LHCN-M2 (cell line): ENCODE measurements at regions not wholly inside any gene's neighbourhood (a gene's known extent, or its start where the extent isn't known, plus 50 kb on each side); places are given as distances from the start of the nearest gene placed in this dataset.

Source experiments
- DNase-seq: peaks from one replicate; pipeline ENCODE4 v3.0.0-alpha.2; 2012; ENCODE audit warnings: low read depth

DNA sequence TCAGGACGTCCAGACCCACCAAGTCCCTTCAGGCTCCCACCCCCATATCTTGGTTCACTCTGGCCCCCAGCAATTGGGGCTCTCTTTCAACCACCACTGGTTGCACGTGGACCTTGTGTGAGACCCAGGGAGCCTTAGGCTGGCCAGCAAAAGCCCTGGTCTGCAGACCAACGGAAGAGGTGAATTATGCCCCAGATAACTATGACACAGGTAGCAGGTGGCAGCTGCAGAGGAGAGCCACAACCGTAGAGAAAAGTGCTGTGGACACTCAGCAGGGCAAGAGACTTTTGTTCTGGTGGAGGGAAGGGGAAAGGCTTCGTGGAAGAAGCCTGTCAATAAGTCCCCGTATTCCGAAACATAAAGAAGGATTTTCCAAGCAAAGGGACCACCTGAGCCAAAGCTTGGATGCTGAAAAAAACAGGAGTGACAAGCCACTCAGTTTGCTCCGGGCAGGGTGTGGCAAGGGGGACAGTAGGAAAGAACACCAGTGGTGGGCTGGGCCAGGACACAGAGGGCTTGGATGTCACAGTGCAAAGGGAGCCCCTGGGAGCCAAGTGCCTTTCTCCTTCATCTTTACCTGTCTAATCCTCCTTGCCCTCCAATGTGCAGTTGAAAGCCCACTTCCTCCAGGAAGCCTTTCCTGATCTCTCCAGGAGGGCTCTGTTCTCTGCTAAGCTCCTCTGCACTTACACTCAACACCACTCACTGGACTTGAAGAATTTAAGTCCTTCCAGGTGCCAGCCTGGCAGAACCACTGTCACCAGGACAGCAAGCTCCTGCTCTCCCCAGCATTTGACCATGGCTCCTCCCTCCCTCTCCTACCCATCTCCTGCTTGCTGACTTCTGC is 264.7 kb downstream of the BUD13 start:
- DNase-seq = no peak

DNA sequence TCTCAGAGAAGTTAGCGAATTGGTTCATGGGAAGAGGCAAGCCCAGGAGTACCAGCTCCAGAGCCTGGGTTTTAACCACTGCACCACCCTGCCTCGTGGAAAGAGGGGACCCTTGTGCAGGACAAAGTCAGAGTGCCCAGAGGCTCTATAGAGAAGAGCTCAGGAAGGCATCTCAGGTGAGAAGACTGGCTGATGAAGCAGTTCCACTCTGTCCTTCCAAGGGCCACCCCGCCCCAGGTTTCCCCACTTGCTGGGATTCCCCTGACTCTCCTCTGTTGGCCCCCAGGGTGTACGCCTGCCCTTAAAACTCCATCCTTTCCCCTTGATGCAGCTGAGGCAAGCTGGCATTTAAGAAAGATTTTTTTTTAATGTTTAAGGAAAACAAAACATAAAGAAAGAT is 265.8 kb downstream of the BUD13 start:
- DNase-seq = no peak

DNA sequence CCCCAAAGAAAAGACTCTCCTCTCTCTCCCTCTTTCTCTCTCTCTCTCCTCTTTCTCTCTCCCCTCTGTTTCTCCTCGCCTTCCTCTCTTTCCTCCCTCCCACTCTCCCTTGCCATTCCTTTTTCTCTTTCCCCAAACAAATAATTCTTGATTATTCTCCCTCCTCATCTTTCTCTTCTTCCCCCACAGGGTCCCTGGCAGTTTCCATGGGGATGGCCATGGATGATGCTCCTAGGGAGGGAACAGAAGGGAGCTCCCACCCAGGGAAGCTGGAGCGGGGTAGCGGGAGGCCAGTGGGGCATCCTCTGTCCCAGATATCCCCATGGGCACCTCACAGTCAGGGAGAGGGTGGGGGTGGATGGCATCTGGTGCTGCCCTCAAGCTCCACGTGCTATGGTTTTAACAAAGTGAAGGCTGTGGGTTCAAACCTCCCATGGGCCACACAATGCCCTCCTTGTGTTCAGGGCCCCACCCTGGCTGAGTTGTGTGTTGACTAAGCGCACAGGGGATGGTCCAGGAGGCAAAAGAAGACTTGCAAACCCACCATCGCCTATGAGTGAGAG is 266.4 kb downstream of the BUD13 start:
- DNase-seq = no peak

DNA sequence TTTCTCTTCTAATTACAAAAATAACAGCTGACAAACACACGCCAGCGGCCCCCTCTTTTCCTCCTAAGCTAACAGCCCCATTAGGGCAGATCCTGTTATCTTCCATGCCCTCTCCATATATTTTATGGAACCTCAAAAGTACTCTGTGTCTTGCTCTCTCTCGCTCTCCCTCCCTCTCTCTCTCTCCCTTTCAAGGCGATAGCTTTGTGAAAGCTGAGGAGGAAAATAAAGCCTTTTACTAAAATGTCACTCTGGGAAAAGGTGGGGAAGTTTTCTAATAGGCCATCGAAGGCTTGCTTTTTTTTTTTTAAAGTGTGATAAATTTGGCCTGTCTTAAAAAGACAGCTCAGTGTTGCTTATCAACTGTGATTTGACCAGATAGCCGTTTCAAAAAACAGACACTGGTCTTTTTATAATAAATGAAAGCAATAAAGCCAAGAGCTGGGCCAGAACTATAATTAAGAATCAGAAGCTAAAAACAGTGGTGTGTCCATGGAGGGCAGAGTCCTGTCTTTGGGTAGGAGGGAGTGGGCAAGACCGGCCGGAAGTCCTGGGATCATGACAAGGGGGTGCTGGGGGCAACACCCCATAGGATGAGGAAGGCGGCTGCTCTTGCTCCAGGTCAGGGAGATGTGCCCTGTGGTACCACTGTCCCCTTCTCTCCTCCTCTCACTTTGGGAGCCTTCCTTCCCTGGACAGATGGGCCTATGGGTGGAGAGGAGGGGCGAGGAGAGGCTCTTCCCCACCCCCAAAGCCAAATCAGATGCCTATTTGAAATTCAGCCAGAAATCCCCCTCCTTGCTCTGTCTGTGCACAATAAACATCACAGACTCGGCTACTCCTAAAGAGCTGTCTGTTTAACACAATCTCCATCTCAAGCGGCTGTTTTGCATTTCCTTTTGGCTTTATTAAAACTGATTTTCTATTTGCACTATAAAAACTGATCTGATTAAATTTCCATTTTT is 267.2 kb downstream of the BUD13 start:
- no peak for DNase-seq

DNA sequence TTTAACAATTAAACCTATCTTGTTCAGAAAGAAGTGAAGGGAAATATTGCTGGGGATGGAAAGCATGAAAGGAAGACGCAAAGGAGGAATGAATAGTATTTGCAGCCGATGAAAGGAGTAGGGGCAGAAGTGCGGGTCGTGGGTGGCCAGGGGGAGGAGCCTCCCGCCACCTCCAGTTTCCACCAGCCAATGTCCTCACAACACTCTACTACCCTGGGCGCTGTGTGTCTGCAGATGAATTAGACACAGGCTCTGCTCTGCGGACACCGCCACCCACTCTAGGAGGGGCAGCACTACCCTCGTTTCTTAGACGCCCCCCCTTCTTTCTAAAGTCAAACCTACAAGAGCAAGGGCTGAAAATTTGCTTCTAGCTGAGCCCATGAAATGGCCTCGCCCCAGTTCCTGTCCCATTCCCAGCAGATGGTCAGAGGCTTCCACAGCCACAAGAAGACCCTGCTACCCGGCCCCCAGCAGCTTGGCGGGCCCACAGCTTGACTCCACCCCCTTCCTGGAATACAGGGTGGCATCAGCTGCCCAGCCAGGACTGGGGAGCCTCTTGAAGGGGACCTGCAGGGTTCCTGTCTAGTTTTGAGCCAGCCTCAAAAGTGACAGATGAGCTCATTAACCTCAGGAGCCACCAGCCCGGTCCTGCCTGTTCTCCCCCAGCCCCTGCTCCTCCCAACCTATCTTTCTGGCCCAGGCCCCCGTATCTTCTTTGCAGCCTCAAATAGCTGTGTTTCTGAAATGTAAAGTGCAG is 268.1 kb downstream of the BUD13 start:
- no peak for DNase-seq

DNA sequence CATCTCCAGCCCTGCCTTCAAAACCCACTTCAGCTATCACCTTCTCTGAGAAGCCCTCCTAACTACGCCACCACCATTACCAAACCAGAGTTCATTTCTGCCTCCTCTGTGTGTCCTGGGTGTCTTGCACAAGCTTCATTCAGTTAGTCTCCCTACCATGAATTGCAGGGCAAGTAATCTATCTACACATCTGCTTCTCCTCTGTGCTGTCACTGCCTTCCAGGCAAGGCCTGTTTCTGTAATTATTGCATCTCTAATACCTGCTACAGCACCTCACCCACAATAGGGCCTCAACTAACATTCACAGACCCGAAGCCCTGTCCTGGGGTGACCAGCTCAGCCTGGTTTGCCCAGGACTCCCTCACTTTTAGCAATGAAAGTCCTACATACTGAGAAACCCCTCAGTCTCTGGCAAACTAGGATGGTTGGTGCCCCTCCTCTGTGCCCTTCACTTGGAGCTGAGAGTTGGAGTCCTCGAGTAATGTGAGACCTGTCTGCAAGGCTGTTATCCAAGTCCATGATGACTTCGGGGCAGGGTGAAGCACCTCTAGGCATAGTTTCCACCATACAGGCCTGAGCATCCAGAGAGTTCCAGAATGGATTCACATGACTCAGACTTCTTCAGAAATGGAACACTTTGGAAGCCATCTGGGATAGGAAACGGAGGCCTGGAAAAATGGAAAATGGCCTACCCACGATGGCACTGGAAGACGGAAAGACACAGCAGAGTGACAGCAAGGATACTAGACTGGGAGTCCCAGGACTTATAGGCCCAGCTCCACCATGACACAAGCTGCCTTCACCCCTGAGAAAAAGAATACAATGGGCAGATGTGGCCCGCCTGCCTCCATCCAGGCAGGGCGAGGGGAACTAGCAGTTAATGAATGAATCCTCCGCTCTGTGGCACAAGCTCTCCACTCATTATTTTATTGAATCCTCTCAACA is 269.3 kb downstream of the BUD13 start:
- no peak for DNase-seq

DNA sequence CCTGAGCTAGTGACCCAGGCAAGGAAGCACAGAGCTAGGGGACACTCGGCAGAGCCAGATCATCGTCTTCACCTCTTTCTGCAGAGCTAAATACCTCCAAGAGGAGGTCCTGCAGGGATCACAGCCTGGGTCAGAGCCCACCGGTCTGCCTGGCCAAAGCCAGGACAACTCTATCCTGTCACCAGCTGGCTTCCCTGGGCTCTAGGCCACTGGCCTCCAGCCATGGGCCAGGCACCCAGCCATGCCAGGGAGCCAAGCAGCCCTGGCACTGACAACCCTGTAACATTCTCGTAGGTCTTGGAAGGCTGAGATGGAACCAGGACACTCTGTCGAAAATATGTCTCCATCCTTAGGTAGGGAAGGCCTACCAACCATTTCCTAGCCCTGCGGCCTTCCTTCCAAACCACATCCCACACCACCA is 270.1 kb downstream of the BUD13 start:
- no peak for DNase-seq

DNA sequence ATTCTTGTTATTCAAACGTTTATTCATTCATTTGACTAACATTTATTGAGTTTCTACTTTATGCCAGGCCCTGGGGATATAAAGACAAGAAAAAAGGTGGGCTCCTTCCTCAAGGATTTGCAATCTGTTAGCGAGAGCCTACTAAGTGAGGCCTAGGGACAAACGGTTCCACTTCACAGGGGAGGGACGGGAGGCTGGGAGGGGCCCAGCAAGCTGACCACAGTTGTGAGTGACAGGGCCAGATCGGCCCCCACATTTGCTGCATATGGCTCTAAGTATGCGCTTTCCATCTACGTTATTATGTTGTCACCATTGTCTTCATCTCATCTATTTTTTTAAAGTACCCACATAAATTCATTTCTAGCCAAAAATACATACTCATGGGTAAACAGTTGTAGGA is 271.1 kb downstream of the BUD13 start:
- no peak for DNase-seq

DNA sequence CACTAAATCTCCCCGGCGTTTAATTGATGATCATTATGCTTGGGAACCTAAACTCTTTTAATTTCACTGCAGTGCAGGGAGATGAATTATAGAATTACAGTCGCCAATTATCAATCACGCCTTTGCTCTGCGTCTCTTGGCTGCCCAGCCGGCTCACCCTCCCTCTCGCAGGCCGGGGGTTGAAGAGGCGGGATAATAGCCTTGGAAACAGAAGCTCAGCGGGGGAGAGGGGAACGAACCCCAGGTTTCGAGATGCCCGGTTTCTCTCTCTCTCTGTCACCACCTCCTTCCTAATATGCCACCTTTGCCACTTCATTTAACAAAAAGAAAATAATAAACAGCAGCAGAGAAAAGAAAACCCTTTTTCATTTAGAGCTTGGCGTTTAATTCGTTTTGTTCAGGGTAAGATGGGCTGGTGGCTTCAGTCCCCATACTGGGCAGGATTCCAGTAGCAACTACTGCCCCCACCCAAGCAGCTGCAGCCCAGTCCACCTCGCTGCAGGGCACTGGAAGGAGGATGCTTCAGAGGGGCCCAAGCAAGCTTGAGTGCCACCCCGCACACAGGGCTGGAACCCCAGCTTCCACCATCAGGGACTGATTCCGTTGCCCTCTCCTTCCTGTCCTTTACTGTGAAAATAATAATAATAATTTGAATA is 271.7 kb downstream of the BUD13 start:
- no peak for DNase-seq

DNA sequence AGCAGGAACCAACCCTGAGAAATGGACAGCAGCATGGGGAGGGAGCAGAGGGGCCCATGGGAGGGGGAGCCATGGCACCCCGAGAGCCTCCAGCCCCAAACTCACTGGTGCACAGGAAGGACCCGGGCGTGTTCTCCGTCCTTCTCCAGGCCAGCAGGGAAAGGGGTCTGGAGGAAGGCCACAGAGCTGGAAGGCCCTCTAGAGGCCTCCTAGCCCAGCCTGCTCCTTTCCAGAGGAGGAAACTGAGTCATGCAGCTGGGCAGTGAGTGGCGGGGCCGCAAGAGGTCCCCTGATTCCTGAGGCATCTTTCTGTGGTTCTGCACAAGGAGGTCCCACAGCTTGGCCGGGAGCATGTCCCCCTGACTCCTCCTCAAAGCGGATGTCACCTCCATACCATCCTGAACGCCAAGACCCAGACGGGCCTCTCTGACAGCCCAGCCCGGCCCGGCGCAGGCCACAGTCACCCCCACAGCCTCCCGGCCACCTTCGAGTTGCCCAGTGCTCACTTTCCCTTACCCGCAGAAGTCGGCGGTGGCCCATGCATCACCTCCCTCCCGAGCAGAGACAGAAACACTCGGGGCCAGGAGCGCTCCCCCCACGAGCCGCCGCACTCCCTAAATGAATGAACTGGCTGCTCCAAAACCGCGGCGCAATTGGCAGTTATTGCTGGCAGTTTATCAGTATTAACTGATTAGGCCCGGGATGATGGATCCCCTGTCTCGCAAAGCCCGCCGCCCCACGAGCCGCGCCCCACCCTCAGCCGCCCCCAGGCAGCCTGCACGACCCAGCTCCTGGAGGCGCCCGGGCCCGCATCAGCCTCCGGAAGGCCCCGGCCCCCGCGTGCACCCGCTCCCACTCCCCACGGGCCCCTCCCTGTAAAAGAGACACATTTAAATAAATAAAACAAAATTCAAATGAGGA is 272.5 kb downstream of the BUD13 start:
- DNase-seq = no peak

DNA sequence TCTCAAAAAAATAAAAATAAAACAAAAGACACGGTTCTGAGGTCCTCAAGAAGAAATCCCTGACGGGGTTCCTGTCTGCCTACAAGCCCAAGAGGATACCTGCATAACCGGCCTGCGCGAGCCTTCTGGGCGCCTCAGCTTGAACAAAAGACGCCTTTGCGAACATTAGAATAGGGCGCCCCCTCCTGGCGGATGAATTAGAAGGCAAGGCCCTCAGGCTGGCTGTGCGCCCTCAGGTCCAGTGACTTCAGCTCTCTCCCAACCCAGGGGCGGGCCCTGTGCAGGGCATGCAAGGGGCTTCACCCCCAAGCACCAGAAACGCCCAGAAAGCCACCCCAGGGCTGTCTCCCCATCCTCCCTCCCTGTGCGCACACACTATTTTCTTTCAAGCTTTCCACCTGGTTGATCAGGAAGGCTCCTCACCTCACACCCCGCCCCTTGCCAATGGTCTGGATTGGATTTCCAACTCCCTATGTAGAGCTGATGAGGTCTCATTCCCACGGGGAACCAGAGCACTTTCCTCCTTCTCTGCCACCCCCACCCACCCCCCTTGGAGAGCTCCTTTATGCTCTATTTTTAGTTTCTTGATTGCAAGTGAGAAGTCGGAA is 273.3 kb downstream of the BUD13 start:
- peak; percentile 21 for DNase-seq

DNA sequence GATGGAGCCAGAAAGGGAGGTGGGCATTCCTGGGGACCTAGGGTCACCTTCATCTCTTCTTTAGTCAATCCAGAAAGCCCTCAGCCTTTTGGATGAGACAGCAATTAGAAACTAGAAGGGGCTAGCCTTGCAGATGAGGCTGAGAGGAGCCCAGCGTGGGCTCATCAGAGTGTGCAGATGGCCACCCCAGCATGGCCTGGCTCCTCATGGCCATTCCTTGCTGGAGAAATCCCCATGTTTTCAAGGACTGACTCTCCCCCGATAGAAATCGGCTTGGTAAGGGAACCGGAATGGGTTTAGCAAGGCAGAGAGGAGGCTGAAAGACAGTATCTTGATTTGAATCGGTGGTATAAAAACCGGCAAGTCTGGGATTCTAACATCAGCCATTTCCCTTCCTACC is 274.6 kb downstream of the BUD13 start:
- DNase-seq = no peak

DNA sequence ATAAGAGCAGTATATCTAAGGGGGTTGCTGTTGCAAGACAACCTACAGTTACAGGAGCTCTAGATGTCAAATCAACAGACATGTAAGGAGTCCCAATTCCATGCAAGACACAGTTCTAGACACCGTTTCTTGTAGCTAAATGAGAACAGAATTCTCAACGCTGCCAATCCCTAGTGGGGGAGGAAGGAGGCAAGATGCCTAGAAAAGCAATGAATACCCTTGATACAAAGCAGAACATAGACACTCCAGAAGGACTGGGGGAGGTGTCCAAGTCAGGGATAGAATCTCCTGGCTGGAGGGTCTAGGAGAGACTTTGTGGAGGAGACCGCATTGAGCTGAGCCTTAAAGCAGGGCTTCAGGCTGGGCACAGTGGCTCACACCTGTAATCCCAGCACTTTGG is 280.2 kb downstream of the BUD13 start:
- DNase-seq = no peak

DNA sequence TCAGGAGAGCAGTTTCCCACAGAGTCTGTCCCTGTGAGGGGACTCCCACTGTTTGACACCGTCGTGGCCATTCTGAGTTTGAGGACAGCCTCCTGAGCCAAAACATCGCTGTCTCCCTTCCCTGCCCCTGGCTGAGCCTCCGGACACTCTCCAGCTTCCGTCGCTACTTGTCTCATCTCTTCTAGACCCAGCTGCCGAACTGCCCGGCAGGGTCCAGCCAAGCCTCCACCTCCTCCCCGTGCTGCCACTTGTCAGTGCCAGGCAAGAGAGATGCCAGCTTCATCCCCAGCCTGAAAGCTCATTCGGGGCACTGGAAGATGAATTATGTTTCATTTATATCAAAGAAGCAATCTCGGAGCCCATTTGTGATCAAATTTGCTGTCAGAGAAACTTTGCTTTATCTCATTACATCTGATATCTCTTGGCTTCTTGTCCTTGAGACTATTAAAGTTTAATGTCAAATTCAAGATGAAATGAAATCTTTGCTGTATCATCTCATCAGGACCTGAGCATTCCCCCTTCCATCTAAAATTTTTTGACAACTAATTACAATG is 283.9 kb downstream of the BUD13 start:
- DNase-seq = no peak

DNA sequence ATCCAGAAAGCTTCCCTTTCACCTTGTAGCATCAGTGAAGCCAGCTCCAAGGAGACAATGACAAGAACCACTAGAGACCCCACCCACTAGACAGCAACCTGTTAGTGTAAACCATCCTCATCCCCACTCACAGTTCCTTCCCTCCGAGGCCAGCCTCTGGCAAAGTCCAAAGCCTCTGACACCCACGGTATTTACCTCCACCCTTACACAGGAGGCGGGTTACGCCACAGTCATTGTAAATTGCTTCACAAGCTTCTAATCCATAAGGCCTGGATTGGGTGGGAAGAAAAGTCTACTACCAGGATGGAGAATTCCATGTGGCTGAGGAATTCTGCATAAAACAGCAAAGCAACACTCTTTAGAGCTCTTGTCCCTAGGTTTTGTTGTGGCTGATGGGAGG is 287.4 kb downstream of the BUD13 start:
- no peak for DNase-seq

DNA sequence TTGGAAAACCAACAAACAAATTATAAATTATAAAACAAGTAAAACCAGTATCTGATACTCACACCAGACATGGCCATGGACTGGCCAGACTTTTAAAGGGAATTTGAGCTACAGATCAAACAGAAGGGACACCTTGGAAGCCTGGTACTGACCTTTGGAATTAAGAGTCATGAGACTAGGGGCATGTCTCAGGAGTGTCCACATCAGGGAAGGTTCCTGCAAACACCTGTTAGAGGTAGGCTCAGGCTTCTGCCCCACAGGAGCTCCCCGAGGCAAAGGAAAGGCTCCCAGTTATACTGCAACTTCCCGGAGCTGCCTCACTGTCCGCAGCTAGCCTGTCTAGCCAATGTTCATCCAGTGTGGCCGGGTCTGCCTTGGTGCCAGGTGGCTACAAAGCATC is 290.1 kb downstream of the BUD13 start:
- DNase-seq = no peak

DNA sequence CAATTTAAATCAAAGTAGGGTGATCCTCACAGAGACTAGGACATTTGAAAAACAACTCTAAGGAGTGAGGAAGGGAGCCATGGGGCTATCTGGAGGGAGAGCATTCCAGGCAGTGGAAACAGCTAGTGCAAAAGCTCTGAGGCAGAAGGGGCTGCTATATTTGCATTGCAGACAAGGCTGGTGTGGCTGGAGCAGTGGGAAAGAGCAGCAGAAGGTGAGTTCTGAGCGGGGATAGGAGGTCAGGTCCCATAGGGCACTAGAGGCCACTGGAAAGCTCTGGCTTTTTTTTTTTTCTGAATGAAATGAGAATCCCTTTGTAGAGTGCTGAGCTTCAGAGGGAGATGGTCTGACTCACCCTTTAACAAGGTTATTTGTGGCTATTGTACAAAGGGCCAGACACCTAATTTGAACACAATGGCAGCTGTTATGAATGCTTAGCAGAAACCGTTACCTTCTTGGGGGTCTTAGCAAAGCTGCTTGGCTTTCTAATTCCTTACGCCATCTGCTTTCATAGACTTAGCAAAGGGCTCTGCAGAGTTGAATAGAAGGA is 291.6 kb downstream of the BUD13 start:
- no peak for DNase-seq
